Astrocyte (in vitro differentiated cells and primary cell): ENCODE measurements at regions not wholly inside any gene's neighbourhood (a gene's known extent, or its start where the extent isn't known, plus 50 kb on each side); places are given as distances from the start of the nearest gene placed in this dataset.

Source experiments
- CTCF ChIP-seq: IDR thresholded peaks from 2 replicates; pipeline ENCODE4 v1.5.1; 2011; ENCODE audit warnings: low read depth, mild to moderate bottlenecking, inconsistent platforms, low read length, moderate library complexity; ENCODE audit not compliant: insufficient read depth
- EZH2 ChIP-seq: IDR thresholded peaks from 2 replicates; pipeline ENCODE4 v1.6.1; 2012; ENCODE audit warnings: mild to moderate bottlenecking, low read length, inconsistent platforms; ENCODE audit not compliant: insufficient read depth

GRCh38 chr4:31390849-31391248 lies 670.7 kb downstream of the PCDH7 start:
- no peak for TF ChIP-seq CTCF
- TF ChIP-seq EZH2: no peak
